GM21825 (cell line): ENCODE measurements at regions not wholly inside any gene's neighbourhood (a gene's known extent, or its start where the extent isn't known, plus 50 kb on each side); places are given as distances from the start of the nearest gene placed in this dataset.
"Not testable (repeated sequence)": the region's sequence is repeated elsewhere in the genome, so short reads cannot be mapped to it uniquely, and the experiment has no call there.

ENCODE experiments used
- ATAC-seq: cut with Tn5 transposase; IDR thresholded peaks from one replicate; pipeline ENCODE4 v1.9.1; 2021; ENCODE audit warnings: mild to moderate bottlenecking, moderate library complexity; ENCODE audit not compliant: unreplicated experiment

DNA sequence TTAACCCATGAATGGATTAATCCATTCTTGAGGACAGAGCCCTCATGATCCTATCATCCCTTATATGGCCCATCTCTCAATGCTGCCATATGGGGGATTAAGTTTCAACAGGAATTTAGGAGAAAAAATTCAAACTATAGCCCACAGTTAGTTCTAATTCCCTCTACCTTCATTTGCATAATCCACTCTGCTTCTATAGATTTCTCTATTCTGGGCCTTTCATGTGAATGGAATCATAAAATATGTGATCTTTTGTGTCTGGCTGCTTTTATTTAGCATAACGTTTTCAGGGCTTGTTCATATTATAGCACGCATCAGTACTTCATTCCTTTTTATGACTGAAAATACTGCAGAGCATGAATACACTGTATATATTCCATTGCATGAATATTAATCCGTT is 55.4 kb downstream of the CTSL start:
- no peak for ATAC-seq

GRCh38 chr9:87783180-87783579 is 57.3 kb downstream of the CTSL start:
- ATAC-seq = no peak

- not testable (repeated sequence) for ATAC-seq
Measured at GRCh38 chr9:87785315-87785970, 59.5 kb downstream of the CTSL start.

DNA sequence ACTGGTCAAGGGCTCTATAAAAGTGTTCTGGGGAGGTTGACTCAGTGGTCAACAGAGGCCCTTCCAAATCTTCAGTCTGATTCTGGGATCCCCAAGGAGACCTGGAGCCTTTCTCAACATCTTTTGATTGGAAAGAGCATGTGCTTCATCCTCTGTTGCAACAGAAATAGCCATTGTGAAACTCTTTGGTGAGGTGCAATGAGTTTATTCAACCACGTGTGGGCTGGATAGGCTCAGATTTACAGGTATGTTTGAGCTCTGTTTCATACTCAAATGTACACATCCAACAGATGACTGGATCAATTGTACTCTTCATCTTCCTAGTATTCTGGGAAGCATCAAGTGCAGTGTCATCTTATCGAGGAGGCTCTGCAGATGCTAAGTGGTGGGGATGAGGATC is 60.5 kb downstream of the CTSL start:
- no peak for ATAC-seq

GRCh38 chr9:87786876-87787275 is 61.0 kb downstream of the CTSL start:
- no peak for ATAC-seq

GRCh38 chr9:87787735-87788134 is 61.8 kb downstream of the CTSL start:
- no peak for ATAC-seq

GRCh38 chr9:87792831-87793288 is 66.9 kb downstream of the CTSL start:
- peak; percentile 61 for ATAC-seq

- ATAC-seq = no peak
Measured at GRCh38 chr9:87793292-87793691, 67.4 kb downstream of the CTSL start.

GRCh38 chr9:87795178-87795577 is 69.3 kb downstream of the CTSL start:
- no peak for ATAC-seq

GRCh38 chr9:87796196-87796595 is 70.3 kb downstream of the CTSL start:
- ATAC-seq = no peak

- no peak for ATAC-seq
Measured at GRCh38 chr9:87798261-87798833, 72.4 kb downstream of the CTSL start.

DNA sequence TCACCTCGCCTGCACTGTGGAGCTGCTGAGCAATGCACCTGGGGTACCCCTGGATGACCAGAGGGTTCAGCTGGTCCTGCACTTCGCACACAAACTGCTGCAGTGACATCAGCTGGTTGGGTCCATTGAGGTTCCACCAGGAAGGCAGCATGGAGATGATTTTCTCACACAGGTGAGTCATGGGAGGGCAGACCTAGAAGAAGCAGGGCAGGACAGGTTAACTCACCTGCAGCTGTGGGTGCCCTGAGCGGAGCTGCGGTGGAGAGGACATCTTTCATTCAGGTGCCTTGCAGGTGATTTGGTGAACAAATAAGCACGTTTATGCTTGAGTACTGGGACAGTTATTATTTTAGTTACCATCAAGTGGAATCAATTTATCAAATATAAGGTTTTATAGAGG is 73.6 kb downstream of the CTSL start:
- ATAC-seq = no peak

- no peak for ATAC-seq
Measured at GRCh38 chr9:87800456-87800855, 74.5 kb downstream of the CTSL start.

- ATAC-seq = no peak
Measured at GRCh38 chr9:87801013-87801412, 75.1 kb downstream of the CTSL start.

GRCh38 chr9:87803166-87803565 is 77.2 kb downstream of the CTSL start:
- ATAC-seq = no peak

GRCh38 chr9:87803623-87804345 is 77.9 kb downstream of the CTSL start:
- ATAC-seq = no peak

DNA sequence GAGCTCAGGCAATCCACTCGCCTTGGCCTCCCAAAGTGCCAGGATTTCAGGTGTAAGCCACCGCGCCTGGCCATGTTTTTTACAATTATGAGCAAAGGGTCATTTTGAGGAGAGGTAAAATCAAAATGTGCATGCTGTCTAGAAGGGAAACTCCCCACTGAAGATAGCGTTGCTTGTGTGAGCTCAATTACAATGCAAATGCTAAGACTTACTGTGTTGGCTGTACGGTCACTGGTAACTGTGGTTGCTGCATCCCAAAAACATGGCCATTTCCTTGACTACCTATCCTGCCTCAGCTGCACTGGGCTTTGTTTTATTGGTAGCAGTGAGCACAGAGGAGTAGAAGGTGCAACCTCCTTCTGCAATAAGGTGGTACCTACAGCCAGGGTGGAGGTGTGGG is 77.4 kb upstream of the SPATA31E1 start:
- no peak for ATAC-seq

- ATAC-seq = no peak
Measured at GRCh38 chr9:87810008-87810407, 72.7 kb upstream of the SPATA31E1 start.

DNA sequence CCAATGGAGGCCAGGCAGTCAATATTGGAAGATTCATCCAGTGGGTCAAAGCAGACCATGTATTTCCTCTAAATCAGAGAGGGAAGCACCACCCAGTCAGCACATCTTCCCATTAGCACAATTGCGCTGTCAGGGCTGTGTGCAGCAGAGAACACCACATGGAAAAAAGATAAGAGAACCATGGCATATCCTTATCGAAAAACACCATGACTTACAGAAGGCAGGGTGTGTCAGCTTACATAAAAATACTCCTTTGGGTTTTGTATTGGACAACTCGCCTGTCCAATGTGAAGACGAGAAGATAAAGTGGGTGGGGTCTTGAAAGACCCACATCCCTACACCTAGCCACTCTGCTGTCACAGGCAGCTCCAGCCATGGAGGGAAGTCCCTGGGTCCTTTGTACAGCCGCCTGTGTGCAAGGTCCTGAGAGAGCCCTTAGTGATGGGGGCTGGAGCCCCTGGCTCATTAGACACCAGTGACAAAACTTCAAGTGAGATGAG is 71.9 kb upstream of the SPATA31E1 start:
- ATAC-seq = no peak

DNA sequence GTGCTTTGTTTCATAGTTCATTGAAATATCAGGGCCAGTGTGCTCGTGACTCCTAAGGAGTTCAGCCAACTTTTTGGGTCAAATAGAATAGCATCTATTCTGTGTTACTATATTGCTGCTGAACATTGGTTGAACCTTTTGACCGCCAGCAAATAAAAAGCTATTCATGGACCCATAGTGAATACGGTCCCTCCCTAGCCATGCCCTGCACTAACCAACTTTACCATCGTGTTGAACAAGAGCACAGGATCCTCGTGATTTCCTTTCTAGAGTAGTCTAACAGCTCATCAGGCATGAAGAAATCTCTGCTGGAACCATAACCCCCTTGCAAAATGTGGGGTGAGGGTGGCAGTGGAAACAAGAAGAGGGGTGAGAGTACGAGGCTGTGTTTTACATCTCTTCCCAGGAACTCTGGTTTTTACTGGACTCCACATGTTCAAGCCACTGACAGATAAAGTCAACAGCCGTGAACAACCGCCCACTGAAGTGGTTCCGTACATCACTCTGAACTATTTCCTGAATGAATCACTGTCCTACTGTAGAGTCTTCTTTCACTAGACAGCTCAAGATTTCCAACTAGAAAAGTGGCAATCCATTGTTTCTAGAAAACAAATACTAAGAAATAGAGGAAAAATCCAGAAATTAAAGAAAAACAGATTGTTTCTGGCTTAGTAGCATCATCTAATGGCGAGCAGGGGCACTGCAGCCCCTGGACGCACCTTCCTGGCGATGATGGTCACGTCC is 70.1 kb upstream of the SPATA31E1 start:
- ATAC-seq = no peak

GRCh38 chr9:87813119-87813463 is 69.6 kb upstream of the SPATA31E1 start:
- ATAC-seq = no peak
